Neural progenitor cell (in vitro differentiated cells): ENCODE measurements at regions not wholly inside any gene's neighbourhood (a gene's known extent, or its start where the extent isn't known, plus 50 kb on each side); places are given as distances from the start of the nearest gene placed in this dataset.

Experiments used
- CTCF ChIP-seq: fragments of 200-600 bp; sonication (generic); IDR thresholded peaks from 2 replicates; pipeline ENCODE4 v1.5.1; 2017; ENCODE audit warnings: antibody characterized with exemption, mild to moderate bottlenecking
- EZH2 ChIP-seq: fragments of 200-600 bp; sonication (generic); IDR thresholded peaks from 2 replicates; pipeline ENCODE4 v1.6.1; 2017; ENCODE audit warnings: antibody characterized with exemption, mild to moderate bottlenecking, moderate library complexity
- EZH2phosphoT487 ChIP-seq: fragments of 200-600 bp; sonication (generic); IDR thresholded peaks from 2 replicates; pipeline ENCODE4 v1.6.1; 2017; ENCODE audit warnings: antibody characterized with exemption

- TF ChIP-seq CTCF (no peak), EZH2phosphoT487 (no peak), EZH2 (no peak)
Measured at GRCh38 chr22:48068323-48068885, 1306.0 kb downstream of the TBC1D22A start.
